IMR-90 (cell line): ENCODE measurements at regions not wholly inside any gene's neighbourhood (a gene's known extent, or its start where the extent isn't known, plus 50 kb on each side); places are given as distances from the start of the nearest gene placed in this dataset.

Experiments used
- CHD1 ChIP-seq: IDR thresholded peaks from 2 replicates; pipeline ENCODE4 v1.6.1; 2012; ENCODE audit warnings: low read depth, low read length, improper control_type of control experiment
- POLR2A ChIP-seq: IDR thresholded peaks from 2 replicates; pipeline ENCODE4 v1.6.1; 2012; ENCODE audit warnings: mild to moderate bottlenecking, low read depth, low read length
- RFX5 ChIP-seq: IDR thresholded peaks from 2 replicates; pipeline ENCODE4 v1.8.0; 2012; ENCODE audit warnings: low read depth, mild to moderate bottlenecking, low read length, moderate library complexity
- SMC3 ChIP-seq: fragments of 150-350 bp; IDR thresholded peaks from 2 replicates; pipeline ENCODE4 v1.6.1; 2016; ENCODE audit warnings: low read depth, mild to moderate bottlenecking, antibody characterized with exemption, low read length, moderate library complexity
- USF2 ChIP-seq: fragments of 150-350 bp; IDR thresholded peaks from 2 replicates; pipeline ENCODE4 v1.6.1; 2017; ENCODE audit warnings: mild to moderate bottlenecking, antibody characterized with exemption, low read length, low read depth
- TF ChIP-seq, protein P1 (sequence below): conservative IDR thresholded peaks from 2 replicates; pipeline ENCODE4 v1.5.1; 2012; ENCODE audit warnings: mild to moderate bottlenecking, low read depth, low read length, improper control_type of control experiment

GRCh38 chr1:55623311-55623710 is 408.1 kb upstream of the USP24 start:
- no peak for TF ChIP-seq POLR2A
- no peak for TF ChIP-seq SMC3
- no peak for TF ChIP-seq RFX5
- TF ChIP-seq, protein P1, sequence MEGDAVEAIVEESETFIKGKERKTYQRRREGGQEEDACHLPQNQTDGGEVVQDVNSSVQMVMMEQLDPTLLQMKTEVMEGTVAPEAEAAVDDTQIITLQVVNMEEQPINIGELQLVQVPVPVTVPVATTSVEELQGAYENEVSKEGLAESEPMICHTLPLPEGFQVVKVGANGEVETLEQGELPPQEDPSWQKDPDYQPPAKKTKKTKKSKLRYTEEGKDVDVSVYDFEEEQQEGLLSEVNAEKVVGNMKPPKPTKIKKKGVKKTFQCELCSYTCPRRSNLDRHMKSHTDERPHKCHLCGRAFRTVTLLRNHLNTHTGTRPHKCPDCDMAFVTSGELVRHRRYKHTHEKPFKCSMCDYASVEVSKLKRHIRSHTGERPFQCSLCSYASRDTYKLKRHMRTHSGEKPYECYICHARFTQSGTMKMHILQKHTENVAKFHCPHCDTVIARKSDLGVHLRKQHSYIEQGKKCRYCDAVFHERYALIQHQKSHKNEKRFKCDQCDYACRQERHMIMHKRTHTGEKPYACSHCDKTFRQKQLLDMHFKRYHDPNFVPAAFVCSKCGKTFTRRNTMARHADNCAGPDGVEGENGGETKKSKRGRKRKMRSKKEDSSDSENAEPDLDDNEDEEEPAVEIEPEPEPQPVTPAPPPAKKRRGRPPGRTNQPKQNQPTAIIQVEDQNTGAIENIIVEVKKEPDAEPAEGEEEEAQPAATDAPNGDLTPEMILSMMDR = no peak
- no peak for TF ChIP-seq USF2
- TF ChIP-seq CHD1 = no peak
